ENCODE measurements at regions not wholly inside any gene's neighbourhood (a gene's known extent, or its start where the extent isn't known, plus 50 kb on each side); places are given as distances from the start of the nearest gene placed in this dataset.

GRCh38 chr4:184528051-184528450, 53.7 kb upstream of the IRF2 start:
- DNase-seq: no peak

- no peak for DNase-seq
Observed at GRCh38 chr4:184526228-184526627, 51.9 kb upstream of the IRF2 start.

Data from activated CD4-positive, alpha-beta T cell treated with anti-CD3 and anti-CD28 coated beads for 1 hour (primary cell).